MM.1S (cell line): ENCODE measurements at regions not wholly inside any gene's neighbourhood (a gene's known extent, or its start where the extent isn't known, plus 50 kb on each side); places are given as distances from the start of the nearest gene placed in this dataset.

Source experiments
- DNase-seq: peaks from one replicate; pipeline ENCODE4 v3.0.0-alpha.2; 2015
- H2AFZ ChIP-seq: fragments of 300-600 bp; sonication (generic); 2 replicates; pipeline ENCODE4 v1.6.0; 2016; ENCODE audit warnings: antibody characterized with exemption, low read length
- H3F3A ChIP-seq: fragments of 300-600 bp; sonication (generic); 2 replicates; pipeline ENCODE4 v1.6.1; 2016; ENCODE audit warnings: mild to moderate bottlenecking, antibody characterized with exemption, low read length, moderate library complexity, mixed read lengths; ENCODE audit not compliant: insufficient read depth
- H3K27ac ChIP-seq: fragments of 300-600 bp; sonication (generic); 2 replicates; pipeline ENCODE4 v1.5.1; 2016; ENCODE audit warnings: mild to moderate bottlenecking, low read length
- H3K27me3 ChIP-seq: fragments of 300-600 bp; sonication (generic); replicated peaks from 2 replicates; pipeline ENCODE4 v1.6.0; 2016; ENCODE audit warnings: low read length; ENCODE audit not compliant: insufficient read depth
- H3K36me3 ChIP-seq: fragments of 300-600 bp; sonication (generic); replicated peaks from 2 replicates; pipeline ENCODE4 v1.6.1; 2016; ENCODE audit warnings: mild to moderate bottlenecking, low read length, mixed read lengths; ENCODE audit not compliant: insufficient read depth
- H3K4me1 ChIP-seq: fragments of 300-600 bp; sonication (generic); 2 replicates; pipeline ENCODE4 v1.6.1; 2016; ENCODE audit warnings: low read length, mixed read lengths
- H3K4me2 ChIP-seq: fragments of 300-600 bp; sonication (generic); 2 replicates; pipeline ENCODE4 v1.6.0; 2016; ENCODE audit warnings: low read depth, low read length
- H3K4me3 ChIP-seq: fragments of 300-600 bp; sonication (generic); 2 replicates; pipeline ENCODE4 v1.5.1; 2016; ENCODE audit warnings: low read length, mixed read lengths
- H3K79me2 ChIP-seq: fragments of 300-600 bp; sonication (generic); 2 replicates; pipeline ENCODE4 v1.6.1; 2016; ENCODE audit warnings: mixed run types, low read length, mixed read lengths
- H3K9ac ChIP-seq: fragments of 300-600 bp; sonication (generic); 2 replicates; pipeline ENCODE4 v1.6.1; 2016; ENCODE audit warnings: low read length, mixed read lengths
- H3K9me2 ChIP-seq: fragments of 300-600 bp; sonication (generic); replicated peaks from 2 replicates; pipeline ENCODE4 v1.6.1; 2016; ENCODE audit warnings: mild to moderate bottlenecking, low read length, mixed read lengths; ENCODE audit not compliant: insufficient read depth
- H3K9me3 ChIP-seq: fragments of 300-600 bp; sonication (generic); replicated peaks from 2 replicates; pipeline ENCODE4 v1.6.1; 2016; ENCODE audit warnings: mild to moderate bottlenecking, low read length, mixed read lengths; ENCODE audit not compliant: insufficient read depth
- H4K20me1 ChIP-seq: fragments of 300-600 bp; sonication (generic); 2 replicates; pipeline ENCODE4 v1.6.1; 2016; ENCODE audit warnings: mild to moderate bottlenecking, low read length, moderate library complexity, mixed read lengths; ENCODE audit not compliant: insufficient read depth
- CTCF ChIP-seq: fragments of 300-600 bp; sonication (generic); IDR thresholded peaks from 2 replicates; pipeline ENCODE4 v1.5.1; 2016; ENCODE audit warnings: antibody characterized with exemption, low read length, mixed read lengths
- EZH2 ChIP-seq: fragments of 300-600 bp; sonication (generic); optimal IDR thresholded peaks from 2 replicates; pipeline ENCODE3; 2017; ENCODE audit warnings: low read depth, mild to moderate bottlenecking, antibody characterized with exemption, low read length, mixed read lengths
- EZH2phosphoT487 ChIP-seq: fragments of 300-600 bp; sonication (generic); IDR thresholded peaks from 2 replicates; pipeline ENCODE4 v1.6.1; 2018; ENCODE audit warnings: antibody characterized with exemption, low read length

DNA sequence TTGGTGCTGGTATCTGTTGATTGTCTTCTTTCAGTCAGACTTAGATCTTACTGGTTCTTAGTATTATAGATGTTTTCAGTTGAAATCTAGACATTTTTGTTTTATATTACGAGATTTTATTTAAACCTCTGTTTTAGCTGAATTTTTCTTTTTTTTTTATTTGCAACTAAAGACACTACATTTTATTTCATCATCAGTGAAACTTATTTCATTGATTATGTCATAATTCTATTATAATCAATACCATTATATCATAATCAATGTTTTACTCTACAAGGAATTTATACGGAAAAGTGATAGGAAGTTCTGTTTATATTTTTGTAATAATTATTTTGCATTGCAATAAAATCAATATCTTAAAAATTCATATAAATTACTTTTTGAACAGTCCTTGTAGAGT is 477.4 kb upstream of the MDFIC2 start:
- H3K79me2 ChIP-seq, result no peaks in the 10 kb centered on the region
- TF ChIP-seq EZH2, result no peak
- no peak for TF ChIP-seq EZH2phosphoT487
- no peak for TF ChIP-seq CTCF
- no peak overlapping the region for H2AFZ ChIP-seq
- H3K9ac ChIP-seq, result no peak overlapping the region
- no peaks in the 10 kb centered on the region for H3K27me3 ChIP-seq
- H3K4me1 ChIP-seq, result no peaks in the 10 kb centered on the region
- no peaks in the 10 kb centered on the region for H3K9me3 ChIP-seq
- no peaks in the 10 kb centered on the region for H4K20me1 ChIP-seq
- DNase-seq, result no peak
- no peaks in the 10 kb centered on the region for H3K36me3 ChIP-seq
- H3K27ac ChIP-seq, result no peak overlapping the region
- H3F3A ChIP-seq, result no peaks in the 10 kb centered on the region
- H3K4me3 ChIP-seq, result no peak overlapping the region
- H3K4me2 ChIP-seq, result no peak overlapping the region
- no peaks in the 10 kb centered on the region for H3K9me2 ChIP-seq

- H2AFZ ChIP-seq, result no peak overlapping the region
- H3K79me2 ChIP-seq, result no peaks in the 10 kb centered on the region
- H3F3A ChIP-seq, result no peaks in the 10 kb centered on the region
- H3K4me1 ChIP-seq, result no peaks in the 10 kb centered on the region
- H4K20me1 ChIP-seq, result no peaks in the 10 kb centered on the region
- H3K9me3 ChIP-seq, result no peaks in the 10 kb centered on the region
- no peak overlapping the region for H3K4me2 ChIP-seq
- H3K27me3 ChIP-seq, result no peaks in the 10 kb centered on the region
- no peak overlapping the region for H3K9ac ChIP-seq
- no peak overlapping the region for H3K4me3 ChIP-seq
- H3K27ac ChIP-seq, result no peak overlapping the region
- no peaks in the 10 kb centered on the region for H3K36me3 ChIP-seq
- DNase-seq, result no peak
- no peaks in the 10 kb centered on the region for H3K9me2 ChIP-seq
- TF ChIP-seq EZH2 (no peak), CTCF (no peak), EZH2phosphoT487 (no peak)
These were observed 468.4 kb upstream of the MDFIC2 start for GRCh38 chr3:70780790-70781189.

GRCh38 chr3:70779296-70779695 is 466.9 kb upstream of the MDFIC2 start:
- Histone ChIP-seq H3K36me3 (no peaks in the 10 kb centered on the region), H3K9me3 (no peaks in the 10 kb centered on the region), H3K79me2 (no peaks in the 10 kb centered on the region), H3K27ac (no peak overlapping the region), H3K9me2 (no peaks in the 10 kb centered on the region), H3K4me2 (no peak overlapping the region), H3K9ac (no peak overlapping the region), H4K20me1 (no peaks in the 10 kb centered on the region), H3K27me3 (no peaks in the 10 kb centered on the region), H3F3A (no peaks in the 10 kb centered on the region), H2AFZ (no peak overlapping the region), H3K4me3 (no peak overlapping the region), H3K4me1 (no peaks in the 10 kb centered on the region)
- DNase-seq, result no peak
- no peak for TF ChIP-seq EZH2
- no peak for TF ChIP-seq CTCF

GRCh38 chr3:70776081-70776480 is 463.6 kb upstream of the MDFIC2 start:
- Histone ChIP-seq H3F3A (no peaks in the 10 kb centered on the region), H3K4me3 (no peak overlapping the region), H3K27ac (no peak overlapping the region), H4K20me1 (no peaks in the 10 kb centered on the region), H3K9me3 (no peaks in the 10 kb centered on the region), H3K4me2 (no peak overlapping the region), H3K4me1 (peaks cover 8% of the 10 kb centered on the region), H3K9me2 (no peaks in the 10 kb centered on the region), H2AFZ (no peak overlapping the region), H3K27me3 (no peaks in the 10 kb centered on the region), H3K36me3 (no peaks in the 10 kb centered on the region), H3K79me2 (no peaks in the 10 kb centered on the region), H3K9ac (no peak overlapping the region)
- DNase-seq, result no peak
- no peak for TF ChIP-seq EZH2
- no peak for TF ChIP-seq EZH2phosphoT487
- TF ChIP-seq CTCF, result no peak
